ENCODE measurements at regions not wholly inside any gene's neighbourhood (a gene's known extent, or its start where the extent isn't known, plus 50 kb on each side); places are given as distances from the start of the nearest gene placed in this dataset.

DNA sequence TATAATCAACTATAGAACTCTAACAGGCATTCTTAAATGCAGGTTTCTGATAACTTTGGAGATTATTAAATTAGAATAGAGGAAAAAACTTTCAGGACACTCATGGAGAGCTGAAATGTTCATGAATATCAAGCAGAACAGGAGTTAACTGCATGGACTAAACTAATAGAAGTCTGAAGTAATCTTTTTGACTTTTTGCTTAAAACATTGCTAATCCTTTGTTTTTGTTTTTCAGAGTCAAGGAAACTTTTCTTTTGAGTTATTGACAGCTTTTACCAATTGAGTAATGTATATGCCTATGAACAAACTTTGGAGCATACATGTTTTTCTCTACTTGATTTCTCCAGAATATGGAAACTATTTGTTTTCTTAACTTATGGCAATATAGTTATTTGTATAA is 112.5 kb downstream of the EIF4E start:
- TF ChIP-seq, protein P1, sequence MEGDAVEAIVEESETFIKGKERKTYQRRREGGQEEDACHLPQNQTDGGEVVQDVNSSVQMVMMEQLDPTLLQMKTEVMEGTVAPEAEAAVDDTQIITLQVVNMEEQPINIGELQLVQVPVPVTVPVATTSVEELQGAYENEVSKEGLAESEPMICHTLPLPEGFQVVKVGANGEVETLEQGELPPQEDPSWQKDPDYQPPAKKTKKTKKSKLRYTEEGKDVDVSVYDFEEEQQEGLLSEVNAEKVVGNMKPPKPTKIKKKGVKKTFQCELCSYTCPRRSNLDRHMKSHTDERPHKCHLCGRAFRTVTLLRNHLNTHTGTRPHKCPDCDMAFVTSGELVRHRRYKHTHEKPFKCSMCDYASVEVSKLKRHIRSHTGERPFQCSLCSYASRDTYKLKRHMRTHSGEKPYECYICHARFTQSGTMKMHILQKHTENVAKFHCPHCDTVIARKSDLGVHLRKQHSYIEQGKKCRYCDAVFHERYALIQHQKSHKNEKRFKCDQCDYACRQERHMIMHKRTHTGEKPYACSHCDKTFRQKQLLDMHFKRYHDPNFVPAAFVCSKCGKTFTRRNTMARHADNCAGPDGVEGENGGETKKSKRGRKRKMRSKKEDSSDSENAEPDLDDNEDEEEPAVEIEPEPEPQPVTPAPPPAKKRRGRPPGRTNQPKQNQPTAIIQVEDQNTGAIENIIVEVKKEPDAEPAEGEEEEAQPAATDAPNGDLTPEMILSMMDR (IDR thresholded peaks at IDR 0.05), result no peak
- TF ChIP-seq POLR2A (IDR thresholded peaks at IDR 0.05) (no peak), POLR2AphosphoS5 (IDR thresholded peaks at IDR 0.05) (no peak), EP300 (IDR thresholded peaks at IDR 0.05; ENCODE audit: low read depth) (no peak)

Data from transverse colon (tissue), 4 donors.